ENCODE measurements at regions not wholly inside any gene's neighbourhood (a gene's known extent, or its start where the extent isn't known, plus 50 kb on each side); places are given as distances from the start of the nearest gene placed in this dataset.

DNA sequence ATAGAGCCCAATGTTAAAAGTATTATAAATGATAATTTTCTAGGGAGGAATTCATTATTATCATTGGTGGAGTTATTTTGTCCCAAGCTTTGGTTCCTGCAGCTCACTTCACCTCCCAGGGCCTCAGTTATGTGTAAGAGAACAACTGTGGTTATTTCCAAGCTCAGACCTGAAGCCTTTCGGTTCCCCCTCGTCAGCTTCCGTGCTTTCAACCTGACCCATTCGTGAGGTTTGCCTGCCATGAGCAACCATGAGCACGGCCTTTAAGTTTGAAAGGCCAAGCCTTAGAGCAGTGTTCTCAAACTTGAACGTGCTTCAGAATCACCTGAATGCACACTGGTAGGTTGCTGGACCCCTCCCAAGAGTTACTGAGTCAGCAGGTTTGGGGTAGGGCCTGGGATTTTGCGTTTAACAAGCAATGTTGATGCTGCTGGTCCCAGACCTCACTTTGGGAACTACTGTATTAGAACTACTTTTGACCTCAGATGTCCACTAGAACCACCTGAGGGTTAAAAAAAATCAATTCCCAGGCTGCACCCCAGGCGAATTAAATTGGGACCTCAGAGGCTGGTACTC, 133.0 kb upstream of the PRMT8 start:
- no peak overlapping the region for H3K4ac ChIP-seq (ENCODE audit: low read depth, low read length)
- TF ChIP-seq, protein P1, sequence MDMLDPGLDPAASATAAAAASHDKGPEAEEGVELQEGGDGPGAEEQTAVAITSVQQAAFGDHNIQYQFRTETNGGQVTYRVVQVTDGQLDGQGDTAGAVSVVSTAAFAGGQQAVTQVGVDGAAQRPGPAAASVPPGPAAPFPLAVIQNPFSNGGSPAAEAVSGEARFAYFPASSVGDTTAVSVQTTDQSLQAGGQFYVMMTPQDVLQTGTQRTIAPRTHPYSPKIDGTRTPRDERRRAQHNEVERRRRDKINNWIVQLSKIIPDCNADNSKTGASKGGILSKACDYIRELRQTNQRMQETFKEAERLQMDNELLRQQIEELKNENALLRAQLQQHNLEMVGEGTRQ (IDR thresholded peaks at IDR 0.05; ENCODE audit: low read depth, low read length): no peak
- TF ChIP-seq MAFK (IDR thresholded peaks at IDR 0.05; ENCODE audit: low read depth, low read length): peak; percentile 63
- dilution Hi-C loops (cut with HindIII; ENCODE audit: low sequenced_read_pairs, unreplicated experiment) (no loop called here), intact Hi-C loops (cut with micrococcal nuclease) (no loop called here), in situ Hi-C loops (cut with MboI; ENCODE audit: low sequenced_read_pairs) (no loop called here)
- H3K4me2 ChIP-seq (ENCODE audit: low read depth, low read length): no peak overlapping the region
- ATAC-seq (ENCODE audit: low read depth) (no peak), DNase-seq (no peak)
- no peak overlapping the region for H2AK9ac ChIP-seq (replicated peaks; ENCODE audit: low read depth, low read length, poor library complexity)
- no peak overlapping the region for H3K14ac ChIP-seq (replicated peaks; ENCODE audit: low read depth, low read length)
- H3K56ac ChIP-seq (ENCODE audit: extremely low read depth, insufficient read depth, low read length): no peak overlapping the region
- no peaks in the 10 kb centered on the region for H4K20me1 ChIP-seq (ENCODE audit: insufficient read depth, low read length)
- H2BK5ac ChIP-seq (ENCODE audit: low read depth, low read length, poor library complexity, severe bottlenecking): no peak overlapping the region
- no peak overlapping the region for H2AFZ ChIP-seq (replicated peaks; ENCODE audit: low read length, poor library complexity)
- ChIA-PET CTCF (no interaction called here), POLR2A (ENCODE audit: unreplicated experiment) (no interaction called here)
- 58% methylated on average over 3 of the region's 8 CpGs; no CpG with 5 or more reads in 1 of the 2 experiments for WGBS, 2 experiments (ENCODE audit: extremely low coverage in 2 of 2, insufficient read length in 1 of 2)
- H3K9me3 ChIP-seq (ENCODE audit: control insufficient read depth, insufficient read depth, low read length): no peaks in the 10 kb centered on the region
- H4K91ac ChIP-seq (ENCODE audit: insufficient read depth, low read depth, low read length): no peak overlapping the region
- H3K9ac ChIP-seq (ENCODE audit: low read depth, low read length): no peak overlapping the region
- H3K27ac ChIP-seq (ENCODE audit: insufficient read depth, low read length): no peak overlapping the region
- no peaks in the 10 kb centered on the region for H3K79me1 ChIP-seq (ENCODE audit: low read depth in 1 of 2, low read length in 2 of 2)
- no peak overlapping the region for H4K8ac ChIP-seq (ENCODE audit: low read depth in 2 of 2, low read length in 2 of 2)
- BruUV-seq (replicated peaks): no TSS peak
- no peak overlapping the region for H4K5ac ChIP-seq (ENCODE audit: low read depth, low read length)
- no peak overlapping the region for H2BK15ac ChIP-seq (ENCODE audit: low read depth, low read length)
- H2BK20ac ChIP-seq (ENCODE audit: low read depth, low read length): no peak overlapping the region
- H3K23ac ChIP-seq (ENCODE audit: low read depth, low read length): no peak overlapping the region
- H3K27me3 ChIP-seq (ENCODE audit: control insufficient read depth, insufficient read depth, low read length): peaks cover 23% of the 10 kb centered on the region
- no peak overlapping the region for H2AK5ac ChIP-seq (ENCODE audit: low read depth, low read length)
- no peak overlapping the region for H3K4me3 ChIP-seq (ENCODE audit: insufficient read depth, low read depth, low read length)
- H3K18ac ChIP-seq (ENCODE audit: low read depth, low read length): no peak overlapping the region
- no peak overlapping the region for H2BK120ac ChIP-seq (ENCODE audit: low read depth, low read length)
- H3K4me1 ChIP-seq (ENCODE audit: control insufficient read depth, insufficient read depth, low read length): no peaks in the 10 kb centered on the region
- no peaks in the 10 kb centered on the region for H3K36me3 ChIP-seq (ENCODE audit: control insufficient read depth, insufficient read depth, low read length)
- no peaks in the 10 kb centered on the region; the same call in 1 of the 2 replicates for H3K9me1 ChIP-seq (ENCODE audit: insufficient read depth, low read length)

All from IMR-90 (cell line).